K562 (cell line): ENCODE measurements at regions not wholly inside any gene's neighbourhood (a gene's known extent, or its start where the extent isn't known, plus 50 kb on each side); places are given as distances from the start of the nearest gene placed in this dataset.
"Not testable (repeated sequence)": the region's sequence is repeated elsewhere in the genome, so short reads cannot be mapped to it uniquely, and the experiment has no call there.

Experiments used
- ATAC-seq: fragments of 200-7000 bp; cut with Tn5 transposase; 3 replicates; pipeline ENCODE4 v1.9.1; 2020; ENCODE audit warnings: moderate library complexity
- BruUV-seq: library from RNA; stranded (reverse); fragments of 400-500 nt; replicated peaks from 2 replicates; lab custom pipeline; 2021; lab: Mats Ljungman, UMichigan
- CTCF ChIA-PET: fragments of 300-600 bp; formaldehyde crosslinking; extraction: SDS; loops from one replicate; lab custom pipeline; 2021; ENCODE audit warnings: low intra/inter-chr PET ratio; lab: Yijun Ruan, JAX
- POLR2A ChIA-PET: fragments of 300-600, 350-650 bp; sonication (Branson Sonifier 250); formaldehyde crosslinking; extraction: SDS; loops from one replicate; lab custom pipeline; 2021; ENCODE audit warnings: antibody characterized with exemption, inconsistent platforms; lab: Yijun Ruan, JAX
- DNase-seq, 4 experiments: peaks; one replicate each; pipeline versions ENCODE4 v3.0.0 to v3.0.0-alpha.2; 2011 to 2018; ENCODE audit warnings: low spot score in 3 of 4, mixed read lengths in 3 of 4; ENCODE audit errors: extremely low read depth in 1 of 4
- FAIRE-seq: peaks from 2 replicates; lab custom pipeline; 2011; peaks lifted over from hg19 to GRCh38; lab: Jason Lieb, UNC
- H2AFZ ChIP-seq: 2 replicates; pipeline ENCODE4 v1.6.0; 2011; ENCODE audit warnings: low read depth, low read length, control low read depth, inconsistent platforms
- H3K27ac ChIP-seq: fragments of 200-600 bp; 3 replicates; pipeline ENCODE4 v1.8.0; 2011; ENCODE audit warnings: low read depth, mild to moderate bottlenecking, control low read depth, inconsistent platforms, low read length, moderate library complexity, mixed read lengths; ENCODE audit errors: extremely low read depth
- H3K27me3 ChIP-seq, 2 experiments: fragments of 300-600 bp in 1 of 2; 2 replicates in 1 of 2; 3 replicates in 1 of 2; pipeline versions ENCODE4 v1.6.0 to v1.8.0; 2011; ENCODE audit warnings: inconsistent platforms in 2 of 2, low read length in 2 of 2, mild to moderate bottlenecking in 1 of 2, mixed read lengths in 1 of 2, moderate library complexity in 1 of 2; ENCODE audit not compliant: control insufficient read depth in 2 of 2, insufficient read depth in 2 of 2
- H3K36me3 ChIP-seq: fragments of 300-600 bp; 3 replicates; pipeline ENCODE4 v1.8.0; 2011; ENCODE audit warnings: mild to moderate bottlenecking, low read length, inconsistent platforms; ENCODE audit not compliant: control insufficient read depth, insufficient read depth
- H3K4me1 ChIP-seq, 2 experiments: fragments of 200-600 bp in 1 of 2; replicated peaks in 1 of 2; 2 replicates in 1 of 2; 3 replicates in 1 of 2; pipeline versions ENCODE4 v1.5.1 to v1.8.0; 2011; ENCODE audit warnings: inconsistent platforms in 2 of 2, low read length in 2 of 2, mild to moderate bottlenecking in 1 of 2, mixed read lengths in 1 of 2, moderate library complexity in 1 of 2; ENCODE audit not compliant: control insufficient read depth in 2 of 2, insufficient read depth in 2 of 2
- H3K4me2 ChIP-seq: 2 replicates; pipeline ENCODE4 v1.6.1; 2011; ENCODE audit warnings: low read length, control low read depth, inconsistent platforms, mixed read lengths; ENCODE audit not compliant: insufficient read depth
- H3K4me3 ChIP-seq: fragments of 200-600 bp; sonication (generic), shearing (Covaris generic); 2 replicates; pipeline ENCODE4 v1.5.1; 2016; ENCODE audit warnings: control low read depth, inconsistent platforms
- H3K79me2 ChIP-seq: fragments of 200-600 bp; 3 replicates; pipeline ENCODE4 v1.8.0; 2011; ENCODE audit warnings: low read length, inconsistent platforms; ENCODE audit not compliant: control insufficient read depth, insufficient read depth
- H3K9ac ChIP-seq, 2 experiments: 2 replicates each; pipeline versions ENCODE4 v1.6.0 to v1.6.1; 2011; ENCODE audit warnings: low read depth in 2 of 2, low read length in 2 of 2, control low read depth in 1 of 2, inconsistent platforms in 1 of 2, mild to moderate bottlenecking in 1 of 2, mixed read lengths in 1 of 2; ENCODE audit not compliant: insufficient read depth in 1 of 2
- H3K9me1 ChIP-seq: one replicate; pipeline ENCODE4 v1.6.0; 2011; ENCODE audit warnings: inconsistent platforms, mild to moderate bottlenecking, low read length, moderate library complexity; ENCODE audit not compliant: control insufficient read depth, insufficient read depth
- H3K9me3 ChIP-seq: replicated peaks from 2 replicates; pipeline ENCODE4 v1.5.1; 2011; ENCODE audit warnings: low read depth, low read length, inconsistent platforms; ENCODE audit not compliant: control insufficient read depth, insufficient read depth
- H4K20me1 ChIP-seq: replicated peaks from 2 replicates; pipeline ENCODE4 v1.6.1; 2011; ENCODE audit warnings: low read length, inconsistent platforms, mixed read lengths; ENCODE audit not compliant: control insufficient read depth, insufficient read depth
- WGBS: fragments of 100-300 bp; shearing (Covaris generic); methylation state at CpG from one replicate; pipeline ENCODE4 v1.1.6; 2016; ENCODE audit warnings: low coverage, mixed read lengths; ENCODE audit not compliant: insufficient coverage; ENCODE audit errors: missing lambda C conversion rate; 5-methylcytosine and 5-hydroxymethylcytosine counted together
- in situ Hi-C: fragments of 300-500 bp; cut with MboI; formaldehyde crosslinking; loops from 4 replicates; pipeline ENCODE4 v1.15.0; 2018; ENCODE audit warnings: inconsistent platforms, mixed read lengths
- intact Hi-C: fragments of 100-400 bp; cut with micrococcal nuclease; formaldehyde crosslinking; loops from 2 replicates; pipeline ENCODE4 v1.14.2; 2022
- TF ChIP-seq, protein P1 (sequence below), 2 experiments: fragments of 450-650 bp; formaldehyde crosslinking in 1 of 2; IDR thresholded peaks; 2 replicates each; pipeline versions ENCODE4 v1.4.0 to v1.6.1; 2014 to 2020; ENCODE audit warnings: mild to moderate bottlenecking in 2 of 2, borderline replicate concordance in 1 of 2, low read depth in 1 of 2

DNA sequence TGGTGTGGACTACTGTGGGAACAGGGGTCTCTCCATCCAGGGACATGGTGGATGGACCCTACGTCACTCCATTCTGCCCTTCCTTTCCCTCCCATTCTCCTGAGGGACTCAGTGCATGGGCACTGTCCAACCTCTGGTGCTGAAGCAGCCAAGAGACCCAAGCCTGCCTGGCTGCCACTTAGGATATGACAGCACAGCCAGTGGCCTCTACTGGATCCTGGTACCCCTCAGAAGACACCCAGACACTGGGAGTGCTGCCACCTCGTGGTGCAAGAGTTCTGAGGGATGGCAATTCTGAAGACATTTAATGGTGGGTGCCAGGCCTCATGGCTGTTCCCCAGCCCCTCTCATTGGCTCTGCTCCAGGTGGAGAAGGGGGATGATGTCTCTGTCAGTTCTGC lies 767.8 kb downstream of the SPATA31A6 start:
- H3K36me3 ChIP-seq, in situ Hi-C loops, intact Hi-C loops, H3K9me3 ChIP-seq, H2AFZ ChIP-seq, H3K9ac ChIP-seq, H3K79me2 ChIP-seq, H3K4me1 ChIP-seq, H3K9me1 ChIP-seq, H3K27me3 ChIP-seq, H3K4me3 ChIP-seq, ATAC-seq, FAIRE-seq, POLR2A ChIA-PET, CTCF ChIA-PET, H4K20me1 ChIP-seq, H3K27ac ChIP-seq, BruUV-seq, H3K4me2 ChIP-seq: not testable (repeated sequence)
- peak in 1 of 4 experiments; percentile 0 for DNase-seq
- no CpG with 5 or more reads among the region's 2 CpGs for WGBS
- TF ChIP-seq, protein P1, sequence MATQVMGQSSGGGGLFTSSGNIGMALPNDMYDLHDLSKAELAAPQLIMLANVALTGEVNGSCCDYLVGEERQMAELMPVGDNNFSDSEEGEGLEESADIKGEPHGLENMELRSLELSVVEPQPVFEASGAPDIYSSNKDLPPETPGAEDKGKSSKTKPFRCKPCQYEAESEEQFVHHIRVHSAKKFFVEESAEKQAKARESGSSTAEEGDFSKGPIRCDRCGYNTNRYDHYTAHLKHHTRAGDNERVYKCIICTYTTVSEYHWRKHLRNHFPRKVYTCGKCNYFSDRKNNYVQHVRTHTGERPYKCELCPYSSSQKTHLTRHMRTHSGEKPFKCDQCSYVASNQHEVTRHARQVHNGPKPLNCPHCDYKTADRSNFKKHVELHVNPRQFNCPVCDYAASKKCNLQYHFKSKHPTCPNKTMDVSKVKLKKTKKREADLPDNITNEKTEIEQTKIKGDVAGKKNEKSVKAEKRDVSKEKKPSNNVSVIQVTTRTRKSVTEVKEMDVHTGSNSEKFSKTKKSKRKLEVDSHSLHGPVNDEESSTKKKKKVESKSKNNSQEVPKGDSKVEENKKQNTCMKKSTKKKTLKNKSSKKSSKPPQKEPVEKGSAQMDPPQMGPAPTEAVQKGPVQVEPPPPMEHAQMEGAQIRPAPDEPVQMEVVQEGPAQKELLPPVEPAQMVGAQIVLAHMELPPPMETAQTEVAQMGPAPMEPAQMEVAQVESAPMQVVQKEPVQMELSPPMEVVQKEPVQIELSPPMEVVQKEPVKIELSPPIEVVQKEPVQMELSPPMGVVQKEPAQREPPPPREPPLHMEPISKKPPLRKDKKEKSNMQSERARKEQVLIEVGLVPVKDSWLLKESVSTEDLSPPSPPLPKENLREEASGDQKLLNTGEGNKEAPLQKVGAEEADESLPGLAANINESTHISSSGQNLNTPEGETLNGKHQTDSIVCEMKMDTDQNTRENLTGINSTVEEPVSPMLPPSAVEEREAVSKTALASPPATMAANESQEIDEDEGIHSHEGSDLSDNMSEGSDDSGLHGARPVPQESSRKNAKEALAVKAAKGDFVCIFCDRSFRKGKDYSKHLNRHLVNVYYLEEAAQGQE (IDR thresholded peaks at IDR 0.05; ENCODE audit: borderline replicate concordance): peak; percentile 20; the same call in 1 of the 2 replicates
- TF ChIP-seq, protein P1 (CRISPR knock-in tag; IDR thresholded peaks at IDR 0.05; ENCODE audit: low read depth): not testable (repeated sequence)

GRCh38 chr9:42965155-42965554 lies 781.7 kb downstream of the SPATA31A6 start:
- H3K4me3 ChIP-seq, H3K9me3 ChIP-seq, H3K36me3 ChIP-seq, H3K27me3 ChIP-seq, H3K79me2 ChIP-seq, H4K20me1 ChIP-seq, intact Hi-C loops, H2AFZ ChIP-seq, FAIRE-seq, H3K9me1 ChIP-seq, H3K4me1 ChIP-seq, CTCF ChIA-PET, H3K27ac ChIP-seq, in situ Hi-C loops, H3K4me2 ChIP-seq, POLR2A ChIA-PET, ATAC-seq, H3K9ac ChIP-seq, BruUV-seq, DNase-seq: not testable (repeated sequence)
- WGBS: 0% methylated on average over 1 of the region's 2 CpGs
